Stimulated activated naive CD4-positive, alpha-beta T cell treated with Interleukin-2 at 50 U/mL for 16 hours (primary cell): ENCODE measurements at regions not wholly inside any gene's neighbourhood (a gene's known extent, or its start where the extent isn't known, plus 50 kb on each side); places are given as distances from the start of the nearest gene placed in this dataset.

ENCODE experiments used
- DNase-seq: peaks from one replicate; lab custom pipeline; 2025; lab: John Stamatoyannopoulos, UW

- DNase-seq: no peak
Observed at GRCh38 chr5:164708831-164709230, 1203.4 kb downstream of the MAT2B start.

DNA sequence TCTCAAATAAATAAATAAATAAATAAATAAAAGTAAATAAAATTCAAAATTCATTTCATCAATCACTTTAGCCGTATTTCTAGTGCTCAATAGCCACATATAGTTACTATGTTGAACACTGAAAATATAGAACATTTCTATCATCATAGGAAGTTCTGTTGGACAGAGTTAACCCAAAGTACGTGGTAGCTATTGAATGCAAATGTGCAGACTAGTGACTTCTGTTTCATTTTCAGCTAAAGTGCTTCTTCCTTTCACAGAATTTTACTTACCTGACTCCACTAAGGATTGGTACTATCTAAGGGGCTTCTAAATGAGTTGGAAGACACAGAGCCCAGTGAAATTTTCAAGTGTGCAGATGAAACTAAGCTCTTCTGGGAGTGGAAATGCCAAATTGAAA, 1208.3 kb downstream of the MAT2B start:
- DNase-seq: no peak

- DNase-seq: no peak
Observed at GRCh38 chr5:164721116-164721515, 1215.7 kb downstream of the MAT2B start.

DNA sequence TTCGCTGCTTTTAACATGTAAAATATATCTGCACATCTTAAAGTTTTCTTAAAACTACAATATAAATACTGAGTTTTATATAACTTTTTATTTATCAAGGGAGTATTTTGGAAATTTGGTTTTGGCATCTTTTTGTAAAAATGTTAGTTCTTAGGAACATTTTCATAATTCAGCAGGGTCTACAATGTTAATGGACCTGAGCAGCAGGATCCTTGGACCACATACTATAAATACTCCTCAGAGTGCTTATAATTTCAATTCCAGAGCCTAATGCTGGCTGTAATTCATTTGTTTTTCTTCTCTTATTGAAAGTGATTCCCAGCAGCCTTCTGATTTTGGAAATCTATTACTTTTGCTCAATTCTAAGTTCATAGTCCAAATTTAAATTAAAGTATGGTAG, 1216.2 kb downstream of the MAT2B start:
- DNase-seq: no peak

DNA sequence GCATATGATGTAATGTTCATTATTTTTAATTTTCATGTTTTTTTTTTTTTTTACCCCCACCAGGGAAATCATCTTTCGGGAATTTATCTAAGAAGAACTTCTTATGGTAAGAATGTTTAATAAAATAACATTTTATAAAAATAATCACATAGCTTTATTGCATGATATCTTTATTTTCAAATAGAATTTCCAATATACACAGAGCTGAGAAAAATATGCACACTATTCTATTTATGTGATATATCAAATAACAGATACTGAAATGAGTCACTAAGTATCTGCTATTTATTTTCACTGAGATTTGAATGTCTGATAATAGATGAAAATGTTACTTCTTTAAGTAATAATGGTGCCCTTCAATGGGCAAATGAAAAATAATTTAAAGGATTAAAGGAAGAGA, 1217.3 kb downstream of the MAT2B start:
- DNase-seq: no peak

DNA sequence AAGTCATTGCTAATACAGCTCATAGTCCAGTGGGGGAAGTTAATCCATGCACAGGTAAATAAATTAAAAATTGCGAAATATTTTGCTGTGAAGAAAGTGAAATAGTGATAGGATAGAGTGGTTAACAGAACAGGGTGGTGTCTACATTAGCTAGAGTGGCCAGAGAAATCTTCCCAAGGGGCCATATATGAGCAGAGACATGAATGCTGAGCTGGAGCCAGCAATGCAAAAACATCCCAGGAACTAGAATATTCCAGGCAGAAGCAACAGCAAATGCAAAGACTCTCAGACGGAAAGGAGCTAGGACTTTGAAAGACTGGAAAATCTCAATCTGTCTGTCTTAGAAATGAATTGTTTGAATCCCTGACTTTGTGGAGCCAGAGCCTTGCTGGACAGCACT, 1221.6 kb downstream of the MAT2B start:
- no peak for DNase-seq

- no peak for DNase-seq
Observed at GRCh38 chr5:164728733-164729132, 1223.3 kb downstream of the MAT2B start.

- DNase-seq: no peak
Observed at GRCh38 chr5:164735334-164735733, 1229.9 kb downstream of the MAT2B start.

DNA sequence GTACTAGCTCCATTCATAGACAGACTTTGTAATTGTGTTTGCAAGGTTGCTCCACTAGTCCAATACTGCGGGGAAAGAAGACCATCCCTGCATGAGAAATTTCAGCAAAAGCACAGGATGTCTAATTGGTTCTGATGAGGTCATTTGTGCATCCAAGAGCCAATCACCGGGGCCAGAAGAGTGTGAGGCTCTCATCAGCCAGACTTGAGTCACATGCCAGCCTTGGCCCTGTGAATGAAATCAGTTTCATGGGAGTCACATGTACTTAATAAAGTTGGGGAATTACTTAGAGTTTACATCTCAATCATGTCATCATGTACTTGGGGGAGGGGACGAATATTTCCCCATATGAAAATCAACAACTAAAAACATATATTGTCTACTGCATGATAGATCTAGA, 1236.0 kb downstream of the MAT2B start:
- no peak for DNase-seq

- no peak for DNase-seq
Observed at GRCh38 chr5:164742025-164742424, 1236.6 kb downstream of the MAT2B start.

GRCh38 chr5:164746723-164747122, 1241.3 kb downstream of the MAT2B start:
- no peak for DNase-seq

- no peak for DNase-seq
Observed at GRCh38 chr5:164747371-164747770, 1242.0 kb downstream of the MAT2B start.

- no peak for DNase-seq
Observed at GRCh38 chr5:164748861-164749260, 1243.4 kb downstream of the MAT2B start.

- DNase-seq: no peak
Observed at GRCh38 chr5:164753434-164753833, 1248.0 kb downstream of the MAT2B start.

DNA sequence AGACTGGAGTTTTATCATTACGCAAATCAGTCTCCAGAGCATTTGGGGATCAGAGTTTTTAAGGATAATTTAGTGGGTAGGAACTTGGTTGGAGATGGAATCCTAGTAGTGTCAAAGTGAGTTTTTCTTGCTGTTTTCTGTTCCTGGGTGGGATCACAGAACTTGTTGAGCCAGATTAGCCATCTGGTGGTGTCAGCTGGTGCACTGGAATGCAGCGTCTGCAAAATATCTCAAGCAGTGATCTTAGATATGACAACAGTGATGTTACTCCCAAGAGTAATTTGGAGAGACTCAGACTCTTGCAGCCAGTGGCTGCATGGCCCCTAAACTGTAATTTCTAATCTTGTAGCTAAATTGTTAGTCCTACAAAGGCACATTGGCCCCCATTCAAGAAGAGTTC, 1257.8 kb downstream of the MAT2B start:
- DNase-seq: no peak

GRCh38 chr5:164772122-164772521, 1266.7 kb downstream of the MAT2B start:
- no peak for DNase-seq

- no peak for DNase-seq
Observed at GRCh38 chr5:164784230-164784629, 1278.8 kb downstream of the MAT2B start.

DNA sequence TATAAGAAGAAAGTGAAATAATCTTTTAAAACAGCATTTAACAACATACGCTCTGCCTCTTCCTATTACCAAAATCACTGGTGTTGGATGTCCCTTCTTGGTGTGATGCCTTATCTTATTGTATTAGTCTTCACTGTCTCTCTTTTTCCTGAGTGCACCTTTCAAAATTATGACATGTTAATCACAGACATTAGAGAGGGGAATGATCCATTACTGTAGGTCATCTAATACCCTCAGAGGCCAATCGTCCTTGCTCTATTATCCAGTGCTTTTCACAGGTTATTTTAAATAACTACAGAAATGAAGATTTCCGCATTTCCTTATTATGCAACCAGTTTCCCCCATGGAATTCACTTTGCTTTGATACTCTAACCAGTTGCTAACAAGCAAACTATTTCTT, 1292.7 kb downstream of the MAT2B start:
- no peak for DNase-seq

- no peak for DNase-seq
Observed at GRCh38 chr5:164799391-164799790, 1294.0 kb downstream of the MAT2B start.

GRCh38 chr5:164801910-164802309, 1296.5 kb downstream of the MAT2B start:
- no peak for DNase-seq

DNA sequence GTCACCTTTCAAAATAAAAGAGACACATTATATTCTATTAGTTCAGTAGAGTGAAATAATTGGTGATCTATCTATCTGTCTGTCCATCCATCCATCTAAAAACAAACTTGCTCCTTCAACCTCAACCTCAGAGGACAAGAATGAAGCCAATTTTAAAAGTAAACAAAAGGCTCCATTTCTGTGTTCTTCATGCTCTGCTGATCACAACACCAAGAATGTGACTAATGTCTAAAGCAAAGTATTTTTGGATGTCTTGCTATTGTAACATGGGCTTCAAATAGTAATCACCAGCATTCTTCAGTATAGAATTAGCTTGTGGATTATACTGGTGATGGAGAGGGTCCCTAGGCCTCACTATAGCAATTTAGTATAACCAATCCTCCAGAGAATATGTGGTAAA, 1304.4 kb downstream of the MAT2B start:
- DNase-seq: no peak

DNA sequence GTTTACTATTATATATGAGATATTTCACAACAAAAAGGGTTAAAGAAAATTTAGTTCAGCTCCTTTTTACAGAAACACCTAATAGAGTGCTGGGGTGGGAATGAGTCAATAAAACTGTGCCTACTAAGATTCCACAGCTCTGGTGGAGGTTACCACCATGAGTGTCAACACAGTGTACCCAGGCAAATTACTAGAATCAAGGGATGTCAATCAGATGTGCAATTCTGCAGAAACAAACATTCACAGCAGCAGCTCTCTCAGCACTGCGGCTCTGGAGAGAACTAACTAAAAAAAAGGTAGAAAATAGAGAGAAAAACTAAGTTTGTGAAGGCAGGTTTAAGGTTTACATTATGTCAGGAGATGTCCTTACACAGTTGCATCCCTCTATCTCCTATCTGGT, 1313.0 kb downstream of the MAT2B start:
- no peak for DNase-seq

GRCh38 chr5:164824671-164825070, 1319.3 kb downstream of the MAT2B start:
- DNase-seq: no peak

DNA sequence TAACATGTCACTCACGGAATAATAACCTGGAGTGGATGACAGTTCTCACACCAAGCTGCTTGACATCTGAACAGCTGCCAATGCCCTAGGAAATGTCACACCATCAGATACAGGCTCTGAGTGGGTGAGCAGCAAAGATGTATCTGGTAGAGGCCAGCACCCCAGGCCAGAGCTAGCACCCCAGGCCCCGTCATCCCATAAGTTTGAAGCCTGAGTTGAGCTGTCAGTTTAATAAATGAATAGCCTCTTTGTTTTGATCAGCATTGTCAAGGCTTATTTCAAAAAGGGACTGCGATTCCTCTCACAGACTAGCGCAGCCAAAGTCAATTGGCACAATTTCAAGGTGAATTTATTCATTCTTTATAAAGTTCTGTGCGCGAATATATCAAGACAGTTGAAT, 1327.1 kb downstream of the MAT2B start:
- DNase-seq: no peak

DNA sequence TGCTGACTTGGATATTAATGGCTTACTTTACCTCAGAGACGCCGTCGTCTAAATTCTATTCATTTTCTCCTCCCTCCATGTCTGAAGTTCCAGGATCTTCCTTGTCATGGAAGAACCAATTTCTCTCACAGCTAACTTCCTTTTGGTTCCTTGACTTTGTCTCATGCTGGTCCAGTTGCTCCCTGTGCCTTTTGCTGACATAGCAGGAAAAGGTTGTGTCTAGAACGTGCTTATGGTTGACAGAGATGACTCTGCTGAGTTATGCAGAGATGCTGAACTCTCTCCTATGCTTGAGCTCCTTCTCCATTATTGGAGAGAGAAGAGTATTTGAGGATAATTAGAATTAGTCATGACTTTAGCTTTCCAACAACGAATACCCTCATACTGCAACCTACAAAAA, 1338.9 kb downstream of the MAT2B start:
- no peak for DNase-seq
